Heart left ventricle (tissue), 13 donors: ENCODE measurements at regions not wholly inside any gene's neighbourhood (a gene's known extent, or its start where the extent isn't known, plus 50 kb on each side); places are given as distances from the start of the nearest gene placed in this dataset.

Source experiments
- CTCF ChIP-seq, 12 donors: fragments of 200-600 bp; sonication (generic) in 4 of 12; IDR thresholded peaks; one replicate each; pipeline versions ENCODE4 v1.5.0 to v1.8.0; 2018 to 2022; ENCODE audit warnings: antibody characterized with exemption in 12 of 12, mild to moderate bottlenecking in 5 of 12
- POLR2A ChIP-seq, 2 donors: fragments of 450-650 bp; IDR thresholded peaks; one replicate each; pipeline ENCODE4 v1.6.1; 2017; ENCODE audit warnings: antibody characterized with exemption in 2 of 2, mild to moderate bottlenecking in 2 of 2, moderate library complexity in 2 of 2
- donor health status: ischemic (EF 13 %, LVEDD 7.1; RV severe dilation, severe dysfunction).
- donor health status: DM: no; HTN: yes; CAD: no.
- donor health status: DM: no; HTN: no; CAD: no.
- donor health status: ischemic (EF 25% LVEDD 6.9; RV normal size, moderate dysfunction).
- donor health status: ischemic (EF 25% LVEDD 5.7; RV mildly dilated, moderate dysfunction).
- donor health status: ischemic (EF 35%, LVEDD 5.7; RV mildly dilated, moderate dysfunction).
- donor health status: nonischemic (EF 11% LVEDD 7.7; RV severe dilation, severe dysfunction).
- donor health status: DM: yes; HTN: yes; CAD: no.
- donor health status: PGD.
- donor health status: ischemic (EF 29% LVEDD 5.4; RV normal size, mild dysfunction).
- donor health status: nonischemic (EF 23%, LVEDD 6.1; RV moderate dilation, normal function).

GRCh38 chr5:117519957-117520500, 945.4 kb upstream of the SEMA6A start:
- TF ChIP-seq POLR2A (IDR thresholded peaks at IDR 0.05) (no peak), CTCF (IDR thresholded peaks at IDR 0.05) (no peak)
